Stimulated activated CD4-positive, alpha-beta T cell treated with anti-CD3 and anti-CD28 coated beads, Interleukin-1b, Interleukin-23, amount 100 ng/mL, for 4 hours (primary cell): ENCODE measurements at regions not wholly inside any gene's neighbourhood (a gene's known extent, or its start where the extent isn't known, plus 50 kb on each side); places are given as distances from the start of the nearest gene placed in this dataset.
"Not testable (repeated sequence)": the region's sequence is repeated elsewhere in the genome, so short reads cannot be mapped to it uniquely, and the experiment has no call there.

Source experiments
- DNase-seq, 2 donors: peaks; one replicate each; pipeline ENCODE4 v3.0.0-alpha.2; 2020; ENCODE audit warnings: low read depth in 2 of 2

DNA sequence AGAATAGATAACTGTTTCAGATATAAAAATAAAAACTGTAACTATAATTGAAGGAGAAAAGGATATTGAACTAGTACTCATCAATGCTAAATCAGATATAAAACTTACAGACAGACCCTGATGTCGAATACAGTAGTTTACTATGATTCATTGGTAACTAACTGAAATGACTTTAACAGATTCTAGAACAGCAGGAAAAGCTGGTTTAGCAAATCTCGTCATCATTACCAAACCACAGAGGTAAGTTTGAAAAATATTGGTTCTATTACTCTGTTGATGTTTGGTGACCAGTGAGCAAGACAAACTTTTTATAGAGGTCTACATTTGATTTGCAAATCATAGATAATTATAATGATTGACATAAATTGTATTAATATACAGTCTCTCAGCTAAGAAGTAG is 551.4 kb upstream of the ADGRL3 start:
- DNase-seq, result no peak

DNA sequence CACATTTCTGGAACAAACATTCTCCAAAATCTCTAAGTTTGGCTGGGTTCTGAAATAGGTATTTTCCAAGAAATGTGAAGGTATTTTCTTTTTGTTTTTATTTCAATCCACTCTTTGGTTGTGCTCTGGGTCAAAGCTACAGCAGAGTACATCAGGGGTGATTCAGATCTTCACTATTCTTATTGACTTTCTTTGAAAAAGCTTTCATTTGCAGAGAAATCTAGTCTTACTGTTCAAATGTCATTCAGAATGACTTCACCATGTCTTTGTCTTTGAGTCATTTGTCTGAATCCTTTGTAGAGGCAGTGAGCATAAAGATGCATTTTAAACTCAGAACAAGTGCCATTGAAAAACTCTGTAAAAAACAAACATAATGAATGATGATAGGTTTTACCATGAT is 547.2 kb upstream of the ADGRL3 start:
- no peak for DNase-seq

DNA sequence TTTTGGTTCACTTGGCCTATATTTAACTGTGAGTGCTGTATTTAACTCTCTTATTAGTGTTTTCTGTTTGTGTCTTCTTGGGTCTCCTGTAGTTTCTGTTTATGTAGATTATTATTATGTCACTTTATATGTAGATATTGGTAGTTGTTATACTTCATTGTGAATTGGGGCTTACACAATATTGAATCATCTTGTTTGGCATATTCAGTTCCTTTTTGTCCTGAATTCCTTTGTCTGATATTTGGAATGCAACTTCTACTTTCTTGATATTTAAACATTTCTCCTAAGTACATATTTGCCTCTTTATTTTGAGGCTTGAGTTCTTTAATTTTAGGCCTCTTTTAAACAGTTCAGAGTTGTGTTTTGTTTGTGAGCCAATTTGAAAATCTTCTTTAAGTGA is 544.8 kb upstream of the ADGRL3 start:
- no peak for DNase-seq

GRCh38 chr4:60656171-60656570 is 544.0 kb upstream of the ADGRL3 start:
- no peak for DNase-seq

DNA sequence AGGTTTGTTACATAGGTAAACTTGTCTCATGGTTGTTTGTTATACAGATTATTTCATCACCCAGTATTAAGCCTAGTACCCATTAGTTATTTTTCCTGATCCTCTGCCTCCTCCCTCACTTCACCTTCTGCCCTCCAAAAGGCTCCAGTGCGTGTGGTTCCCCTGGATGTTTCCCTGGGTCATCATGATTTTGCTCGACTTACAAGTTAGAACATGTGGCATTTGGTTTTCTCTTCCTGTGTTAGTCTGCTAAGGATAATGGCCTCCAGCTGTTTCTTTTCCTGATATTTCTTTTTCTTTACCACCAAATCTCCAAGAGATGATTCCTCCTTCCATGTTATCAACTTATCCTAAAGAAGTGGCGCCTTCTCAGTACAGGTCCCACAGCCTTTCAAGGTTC is 543.1 kb upstream of the ADGRL3 start:
- DNase-seq, result no peak

DNA sequence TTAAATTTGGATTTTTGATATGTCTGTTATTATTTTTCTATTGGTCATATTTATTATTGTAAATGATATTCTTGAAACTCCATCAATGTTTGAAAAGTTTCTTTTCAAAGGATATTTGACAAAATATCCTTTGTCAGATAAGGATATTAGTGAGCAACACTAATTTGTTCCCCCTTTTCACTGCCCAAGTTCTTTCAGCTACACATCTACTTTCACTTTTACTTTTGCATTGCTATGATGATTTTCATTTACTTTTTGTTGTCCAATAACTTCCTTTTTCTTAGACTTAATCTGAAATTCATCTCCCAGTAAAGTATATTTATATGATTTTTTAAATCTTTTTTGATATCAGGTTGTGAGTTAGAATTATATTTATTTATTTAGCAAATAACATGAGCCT is 542.3 kb upstream of the ADGRL3 start:
- no peak for DNase-seq

DNA sequence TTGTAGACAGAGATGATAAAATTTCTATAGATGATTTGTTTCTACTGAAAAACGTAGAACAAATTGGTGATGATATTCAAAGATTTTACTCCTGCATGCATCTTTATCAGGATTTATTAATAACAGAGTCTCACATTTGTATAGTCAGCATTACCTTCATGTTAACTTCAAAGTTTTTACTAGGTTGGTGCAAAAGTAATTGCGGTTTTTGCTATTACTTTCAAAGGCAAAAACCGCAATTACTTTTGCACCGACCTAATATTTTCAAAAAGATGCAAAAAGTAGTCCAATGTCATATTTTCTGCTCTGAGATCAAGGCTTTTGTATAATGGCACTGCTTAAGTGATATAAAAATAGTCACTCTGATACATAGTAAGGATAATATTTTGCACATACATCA is 536.4 kb upstream of the ADGRL3 start:
- DNase-seq, result no peak

GRCh38 chr4:60682901-60683300 is 517.2 kb upstream of the ADGRL3 start:
- no peak for DNase-seq

DNA sequence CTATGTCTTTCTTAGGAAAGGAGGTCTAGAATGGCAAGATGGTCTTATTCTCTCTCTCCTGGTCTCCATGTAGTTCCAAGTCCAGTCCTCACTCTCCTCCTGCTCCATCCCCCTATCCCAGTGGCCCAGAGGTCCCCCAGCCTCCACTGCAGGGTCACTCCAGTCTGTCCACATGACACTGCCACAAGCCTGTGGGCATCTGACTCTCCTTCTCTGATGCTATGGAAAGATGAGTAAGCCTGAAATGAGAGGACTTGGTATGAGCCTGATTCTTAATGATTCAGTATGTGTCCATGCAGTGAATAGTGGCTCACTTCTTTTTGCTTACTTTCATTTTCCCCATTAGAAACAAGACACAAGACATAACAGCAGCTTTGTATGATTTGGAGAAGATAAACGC is 516.8 kb upstream of the ADGRL3 start:
- DNase-seq, result no peak

DNA sequence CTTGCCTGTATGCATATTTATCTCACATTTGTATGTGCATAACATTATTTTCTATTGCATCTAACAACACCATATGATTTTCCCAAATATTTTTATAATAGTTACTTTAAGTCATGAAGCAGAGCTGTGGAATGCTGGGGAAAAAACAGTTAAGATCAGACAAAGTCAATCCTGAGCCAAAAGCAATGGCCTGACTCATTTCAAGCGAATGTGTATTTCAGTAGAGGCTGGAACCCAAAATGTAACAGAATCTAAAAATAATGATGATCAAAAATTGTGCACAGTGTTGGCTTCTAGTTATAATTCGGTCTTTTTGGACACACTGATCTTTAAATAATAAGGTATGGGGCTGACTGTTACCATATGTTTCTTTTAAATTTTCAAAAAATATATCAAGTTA is 516.2 kb upstream of the ADGRL3 start:
- no peak for DNase-seq

DNA sequence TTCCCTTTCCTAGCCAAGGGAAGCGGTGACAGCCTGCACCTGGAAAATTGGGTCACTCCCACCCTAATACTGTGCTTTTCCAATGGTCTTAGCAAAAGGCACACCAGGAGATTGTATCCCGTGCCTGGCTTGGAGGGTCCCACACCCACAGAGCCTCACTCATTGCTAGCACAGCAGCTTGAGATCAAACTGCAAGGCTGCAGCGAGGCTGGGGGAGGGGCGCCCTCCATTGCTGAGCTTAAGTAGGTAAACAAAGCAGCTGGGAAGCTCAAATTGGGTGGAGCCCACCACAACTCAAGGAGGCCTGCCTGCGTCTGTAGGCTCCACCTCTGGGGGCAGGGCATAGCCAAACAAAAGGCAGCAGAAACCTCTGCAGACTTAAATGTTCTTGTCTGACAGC is 504.1 kb upstream of the ADGRL3 start:
- not testable (repeated sequence) for DNase-seq

DNA sequence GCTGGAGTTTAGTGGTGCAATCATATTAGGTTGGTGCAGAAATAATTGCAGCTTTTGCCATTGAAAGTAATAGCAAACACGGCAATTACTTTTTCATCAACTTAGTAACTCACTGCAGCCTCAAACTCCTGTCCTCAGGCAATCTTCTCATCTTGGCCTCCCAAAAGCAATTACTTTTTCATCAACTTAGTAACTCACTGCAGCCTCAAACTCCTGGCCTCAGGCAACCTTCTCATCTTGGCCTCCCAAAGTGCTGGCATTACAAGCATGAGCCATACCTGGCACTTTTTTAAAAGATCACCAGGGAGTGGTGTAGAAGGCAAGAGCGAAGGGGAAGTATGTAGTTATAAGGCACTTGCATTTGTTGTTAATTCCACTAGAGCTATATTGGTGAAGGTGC is 491.1 kb upstream of the ADGRL3 start:
- no peak for DNase-seq

DNA sequence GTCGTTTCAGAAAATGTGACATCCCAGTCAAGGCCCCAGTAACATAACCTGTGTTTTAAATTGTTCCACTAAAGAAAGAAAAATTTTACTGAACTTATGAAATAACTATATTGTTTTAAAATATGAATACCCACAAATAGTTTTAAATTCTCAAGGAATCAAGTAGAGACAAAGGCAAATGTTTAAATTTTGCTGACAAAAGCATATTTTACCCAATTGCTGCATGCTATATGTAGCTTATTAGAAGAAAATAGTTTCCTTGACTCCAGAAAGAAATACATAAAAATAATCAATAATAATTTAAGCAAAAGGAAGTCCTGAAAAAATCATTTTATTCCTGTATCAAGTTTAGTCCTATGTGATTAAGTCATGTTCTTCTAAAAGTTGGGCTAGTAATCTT is 481.3 kb upstream of the ADGRL3 start:
- no peak for DNase-seq

DNA sequence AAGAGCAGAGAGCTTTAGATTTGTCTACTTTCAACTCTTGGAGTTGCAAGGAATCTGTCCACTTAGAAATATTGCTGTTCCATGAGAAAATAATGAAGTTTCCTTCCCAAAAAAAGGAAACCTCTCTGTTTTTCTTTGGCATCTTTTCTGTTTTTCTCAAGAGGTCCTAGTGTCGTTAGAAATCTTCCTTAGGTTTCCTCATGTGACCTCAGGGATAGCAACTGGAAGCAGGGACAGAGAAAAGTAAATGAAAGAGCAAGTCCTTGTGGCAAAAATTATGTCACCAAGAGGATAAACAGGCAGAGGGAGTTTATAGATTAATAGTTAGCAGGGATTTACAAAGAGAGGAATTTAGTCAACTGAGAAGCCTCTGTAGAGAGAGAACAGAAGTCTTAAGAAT is 478.4 kb upstream of the ADGRL3 start:
- no peak for DNase-seq

DNA sequence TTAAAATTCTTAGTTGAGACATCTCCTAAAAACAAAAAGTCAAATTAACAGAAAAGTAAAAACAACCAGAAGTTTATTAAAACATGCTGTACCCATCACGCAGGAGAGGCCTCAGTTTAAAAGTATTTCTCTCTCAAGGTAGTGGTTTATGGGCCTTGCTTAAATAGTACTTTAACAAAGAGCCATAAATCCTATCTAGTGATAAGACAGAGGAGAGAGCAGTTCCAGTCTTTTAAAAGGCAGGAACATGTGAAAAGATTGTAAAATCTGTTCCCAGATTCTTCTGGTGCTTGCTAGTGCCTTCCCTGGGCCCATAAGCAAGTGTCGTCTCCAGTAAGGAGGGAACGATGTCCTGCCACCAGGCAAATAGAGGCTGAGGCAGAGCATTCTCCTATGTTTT is 476.3 kb upstream of the ADGRL3 start:
- DNase-seq, result no peak

DNA sequence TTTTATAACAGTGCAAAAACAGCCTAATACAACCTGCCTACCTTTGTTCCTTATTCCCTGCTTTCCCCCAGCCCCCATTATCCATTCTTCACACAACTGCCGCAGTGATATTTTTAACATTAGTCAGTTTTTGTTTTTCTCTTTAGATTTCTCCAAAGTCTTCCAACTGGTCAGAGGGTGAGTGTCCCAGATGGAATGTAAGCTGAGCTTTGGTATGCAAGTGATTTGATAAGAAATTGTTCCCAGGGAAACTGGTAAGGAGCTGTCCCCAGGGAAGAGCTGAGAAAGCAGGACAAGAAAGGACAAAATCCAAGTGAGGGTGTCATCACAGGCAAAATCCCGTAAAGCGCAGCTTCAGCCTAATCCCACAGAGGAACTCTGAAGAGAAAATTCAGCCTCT is 475.5 kb upstream of the ADGRL3 start:
- no peak for DNase-seq

- DNase-seq, result no peak
Observed at GRCh38 chr4:60726779-60727178, 473.3 kb upstream of the ADGRL3 start.

DNA sequence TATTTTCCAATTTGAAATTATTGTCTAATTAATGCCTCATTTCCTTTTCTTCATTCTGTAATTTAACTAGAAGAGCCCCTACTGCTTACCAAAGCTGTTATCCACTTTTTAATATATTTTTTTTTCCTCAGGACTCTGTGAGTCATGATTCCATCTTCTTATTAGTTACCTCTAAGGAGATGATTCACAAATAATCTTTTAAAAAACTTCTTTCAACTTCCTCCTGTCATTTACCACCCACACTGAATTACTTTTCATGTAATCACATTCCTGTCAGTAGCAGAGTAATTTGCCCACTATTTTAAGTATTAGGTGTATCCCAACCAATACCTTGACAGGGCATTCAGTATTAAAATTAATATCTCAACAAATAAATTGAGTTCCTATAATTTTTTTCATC is 470.9 kb upstream of the ADGRL3 start:
- DNase-seq, result no peak

DNA sequence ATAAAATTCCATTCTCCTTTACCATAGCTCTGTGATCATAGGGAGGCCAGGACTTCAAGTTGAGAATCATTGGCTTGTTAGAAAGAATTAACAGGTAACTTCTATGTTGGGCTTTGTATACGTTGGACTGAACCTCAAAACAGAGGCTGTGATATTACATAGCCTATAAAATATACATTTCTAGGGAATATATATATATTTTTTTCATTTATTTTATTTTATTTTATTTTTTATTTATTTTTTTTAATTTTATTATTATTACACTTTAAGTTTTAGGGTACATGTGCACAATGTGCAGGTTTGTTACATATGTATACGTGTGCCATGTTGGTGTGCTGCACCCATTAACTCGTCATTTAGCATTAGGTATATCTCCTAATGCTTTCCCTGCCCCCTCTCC is 470.4 kb upstream of the ADGRL3 start:
- DNase-seq, result not testable (repeated sequence)

DNA sequence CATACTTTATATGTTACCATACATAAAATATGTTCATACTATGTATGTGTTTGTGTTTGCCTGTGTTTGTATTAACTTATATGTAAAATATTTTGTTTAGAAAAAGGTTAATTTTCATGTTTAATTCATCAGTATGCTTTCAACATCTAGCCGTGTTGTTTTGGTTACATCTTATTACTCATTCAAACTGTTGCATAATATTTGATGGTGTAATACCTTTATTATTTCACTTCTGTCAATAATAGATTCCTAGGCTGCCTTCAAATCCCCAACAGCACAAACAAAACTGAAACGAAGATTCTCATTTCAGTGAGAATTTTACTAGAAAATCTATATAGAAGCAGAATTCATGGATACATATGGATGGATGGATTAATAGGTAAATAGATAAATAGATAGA is 462.3 kb upstream of the ADGRL3 start:
- DNase-seq, result no peak

GRCh38 chr4:60743654-60744053 is 456.5 kb upstream of the ADGRL3 start:
- DNase-seq, result no peak

GRCh38 chr4:60744767-60745166 is 455.4 kb upstream of the ADGRL3 start:
- no peak for DNase-seq

- DNase-seq, result no peak
Observed at GRCh38 chr4:60745800-60746571, 454.1 kb upstream of the ADGRL3 start.

GRCh38 chr4:60750962-60751361 is 449.2 kb upstream of the ADGRL3 start:
- DNase-seq, result no peak
